ENCODE measurements at regions not wholly inside any gene's neighbourhood (a gene's known extent, or its start where the extent isn't known, plus 50 kb on each side); places are given as distances from the start of the nearest gene placed in this dataset.
"Not testable (repeated sequence)": the region's sequence is repeated elsewhere in the genome, so short reads cannot be mapped to it uniquely, and the experiment has no call there.

- not testable (repeated sequence) for TF ChIP-seq CTCF (IDR thresholded peaks at IDR 0.05; ENCODE audit: low read depth, low read length); POLR2A (IDR thresholded peaks at IDR 0.05; ENCODE audit: extremely low read depth, insufficient read length); MAX (IDR thresholded peaks at IDR 0.05; ENCODE audit: low read depth, low read length)
Observed at GRCh38 chr16:29252311-29252710, 154.2 kb downstream of the NPIPB11 start.
